Testis (tissue), 2 donors: ENCODE measurements at regions not wholly inside any gene's neighbourhood (a gene's known extent, or its start where the extent isn't known, plus 50 kb on each side); places are given as distances from the start of the nearest gene placed in this dataset.

Experiments used
- DNase-seq: peaks from one replicate; pipeline ENCODE4 v3.0.0-alpha.2; 2019
- H3K27ac ChIP-seq, 2 donors: fragments of 200-600 bp; sonication (generic); one replicate each; pipeline ENCODE4 v1.5.1; 2019
- H3K27me3 ChIP-seq: fragments of 200-600 bp; sonication (generic); one replicate; pipeline ENCODE4 v1.5.1; 2019
- H3K36me3 ChIP-seq: fragments of 200-600 bp; sonication (generic); one replicate; pipeline ENCODE4 v1.5.1; 2017; ENCODE audit warnings: low read depth; ENCODE audit errors: missing control alignments
- H3K4me1 ChIP-seq: fragments of 200-600 bp; sonication (generic); one replicate; pipeline ENCODE4 v1.5.1; 2019
- H3K4me3 ChIP-seq, 2 donors: fragments of 200-600 bp; sonication (generic); one replicate each; pipeline ENCODE4 v1.5.1; 2017 to 2019
- H3K9me3 ChIP-seq: fragments of 200-600 bp; sonication (generic); one replicate; pipeline ENCODE4 v1.5.1; 2017
- CTCF ChIP-seq, 3 experiments: fragments of 450-650 bp in 2 of 3; fragments of 200-600 bp in 1 of 3; sonication (generic) in 1 of 3; IDR thresholded peaks; one replicate each; pipeline ENCODE4 v1.5.1; 2016 to 2019; ENCODE audit warnings: antibody characterized with exemption in 3 of 3, mild to moderate bottlenecking in 2 of 3, moderate library complexity in 1 of 3
- POLR2A ChIP-seq: fragments of 450-650 bp; IDR thresholded peaks from one replicate; pipeline ENCODE4 v1.6.1; 2017; ENCODE audit warnings: antibody characterized with exemption, mild to moderate bottlenecking, moderate library complexity
- WGBS, 2 donors: methylation state at CpG; one replicate each; pipeline ENCODE4 v1.1.5; 2018; 5-methylcytosine and 5-hydroxymethylcytosine counted together
- intact Hi-C: fragments of 100-400 bp; cut with DNase I; formaldehyde crosslinking; loops from one replicate; pipeline ENCODE4 v1.15.1; 2023; ENCODE audit warnings: low total_unique reads

GRCh38 chr4:3686753-3687152, 79.4 kb upstream of the ADRA2C start:
- no peak for DNase-seq
- TF ChIP-seq CTCF (IDR thresholded peaks at IDR 0.05) (no peak), POLR2A (no peak)
- H3K4me1 ChIP-seq, result no peaks in the 10 kb centered on the region
- WGBS, 2 donors, result 90 to 92% methylated on average over 8 of the region's 8 CpGs
- H3K9me3 ChIP-seq, result no peaks in the 10 kb centered on the region
- no peaks in the 10 kb centered on the region for H3K27me3 ChIP-seq
- intact Hi-C loops, result no loop called here
- H3K36me3 ChIP-seq, result no peaks in the 10 kb centered on the region
- H3K27ac ChIP-seq, result no peak overlapping the region
- H3K4me3 ChIP-seq, result no peak overlapping the region

GRCh38 chr4:3685081-3685645, 81.0 kb upstream of the ADRA2C start:
- WGBS, 2 donors, result 87% methylated on average over 13 to 15 of the region's 15 CpGs
- H3K4me1 ChIP-seq, result no peaks in the 10 kb centered on the region
- no peaks in the 10 kb centered on the region for H3K27me3 ChIP-seq
- H3K9me3 ChIP-seq, result no peaks in the 10 kb centered on the region
- H3K27ac ChIP-seq, result no peak overlapping the region
- intact Hi-C loops, result no loop called here
- no peaks in the 10 kb centered on the region for H3K36me3 ChIP-seq
- no peak overlapping the region for H3K4me3 ChIP-seq
- DNase-seq, result no peak
- TF ChIP-seq POLR2A, result no peak
- TF ChIP-seq CTCF (IDR thresholded peaks at IDR 0.05), result no peak

- DNase-seq, result no peak
Measured at GRCh38 chr4:3684546-3684945, 81.6 kb upstream of the ADRA2C start.

GRCh38 chr4:3683744-3684421, 82.3 kb upstream of the ADRA2C start:
- H3K36me3 ChIP-seq, result no peaks in the 10 kb centered on the region
- intact Hi-C loops, result no loop called here
- no peaks in the 10 kb centered on the region for H3K4me1 ChIP-seq
- no peak overlapping the region for H3K4me3 ChIP-seq
- TF ChIP-seq CTCF (IDR thresholded peaks at IDR 0.05) (no peak), POLR2A (no peak)
- no peak overlapping the region for H3K27ac ChIP-seq
- no peaks in the 10 kb centered on the region for H3K27me3 ChIP-seq
- 87 to 93% methylated on average over 22 to 30 of the region's 30 CpGs for WGBS, 2 donors
- DNase-seq, result no peak
- H3K9me3 ChIP-seq, result no peaks in the 10 kb centered on the region

More at GRCh38 chr4:3684546-3684945, 81.6 kb upstream of the ADRA2C start:
- TF ChIP-seq CTCF (IDR thresholded peaks at IDR 0.05), result no peak
- no peak for TF ChIP-seq POLR2A
- Histone ChIP-seq H3K27ac (no peak overlapping the region), H3K27me3 (no peaks in the 10 kb centered on the region), H3K4me1 (no peaks in the 10 kb centered on the region), H3K36me3 (no peaks in the 10 kb centered on the region), H3K4me3 (no peak overlapping the region), H3K9me3 (no peaks in the 10 kb centered on the region)
- intact Hi-C loops, result no loop called here
- WGBS, 2 donors, result 82 to 84% methylated on average over 8 of the region's 8 CpGs
